ENCODE measurements at regions not wholly inside any gene's neighbourhood (a gene's known extent, or its start where the extent isn't known, plus 50 kb on each side); places are given as distances from the start of the nearest gene placed in this dataset.
A peak's percentile ranks its signal among the peaks of the same experiment; 100 is the strongest.

DNA sequence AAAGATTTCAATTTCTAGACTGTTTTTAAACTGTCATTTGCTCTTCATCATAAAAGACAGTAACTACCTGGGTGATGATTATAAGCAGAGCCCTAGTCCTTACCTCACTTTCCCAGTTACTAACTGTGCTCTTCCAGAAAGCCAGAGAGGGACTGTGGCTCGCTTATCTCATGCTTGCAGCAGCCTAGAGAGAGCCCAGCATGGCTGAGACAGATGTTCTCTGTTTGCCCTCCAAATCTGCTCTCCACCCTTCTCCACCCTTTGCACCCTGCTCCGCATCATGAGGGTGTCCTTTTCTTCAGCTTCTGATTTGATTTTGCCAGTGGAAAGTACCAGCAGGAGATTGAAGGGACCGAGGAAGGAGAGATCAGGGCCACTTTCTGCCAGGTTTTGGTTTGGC, 61.2 kb upstream of the SELENOP start (continued):
- TF ChIP-seq, protein P1, sequence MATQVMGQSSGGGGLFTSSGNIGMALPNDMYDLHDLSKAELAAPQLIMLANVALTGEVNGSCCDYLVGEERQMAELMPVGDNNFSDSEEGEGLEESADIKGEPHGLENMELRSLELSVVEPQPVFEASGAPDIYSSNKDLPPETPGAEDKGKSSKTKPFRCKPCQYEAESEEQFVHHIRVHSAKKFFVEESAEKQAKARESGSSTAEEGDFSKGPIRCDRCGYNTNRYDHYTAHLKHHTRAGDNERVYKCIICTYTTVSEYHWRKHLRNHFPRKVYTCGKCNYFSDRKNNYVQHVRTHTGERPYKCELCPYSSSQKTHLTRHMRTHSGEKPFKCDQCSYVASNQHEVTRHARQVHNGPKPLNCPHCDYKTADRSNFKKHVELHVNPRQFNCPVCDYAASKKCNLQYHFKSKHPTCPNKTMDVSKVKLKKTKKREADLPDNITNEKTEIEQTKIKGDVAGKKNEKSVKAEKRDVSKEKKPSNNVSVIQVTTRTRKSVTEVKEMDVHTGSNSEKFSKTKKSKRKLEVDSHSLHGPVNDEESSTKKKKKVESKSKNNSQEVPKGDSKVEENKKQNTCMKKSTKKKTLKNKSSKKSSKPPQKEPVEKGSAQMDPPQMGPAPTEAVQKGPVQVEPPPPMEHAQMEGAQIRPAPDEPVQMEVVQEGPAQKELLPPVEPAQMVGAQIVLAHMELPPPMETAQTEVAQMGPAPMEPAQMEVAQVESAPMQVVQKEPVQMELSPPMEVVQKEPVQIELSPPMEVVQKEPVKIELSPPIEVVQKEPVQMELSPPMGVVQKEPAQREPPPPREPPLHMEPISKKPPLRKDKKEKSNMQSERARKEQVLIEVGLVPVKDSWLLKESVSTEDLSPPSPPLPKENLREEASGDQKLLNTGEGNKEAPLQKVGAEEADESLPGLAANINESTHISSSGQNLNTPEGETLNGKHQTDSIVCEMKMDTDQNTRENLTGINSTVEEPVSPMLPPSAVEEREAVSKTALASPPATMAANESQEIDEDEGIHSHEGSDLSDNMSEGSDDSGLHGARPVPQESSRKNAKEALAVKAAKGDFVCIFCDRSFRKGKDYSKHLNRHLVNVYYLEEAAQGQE (IDR thresholded peaks at IDR 0.05; ENCODE audit: borderline replicate concordance): no peak
- TF ChIP-seq, protein P1 (CRISPR knock-in tag; IDR thresholded peaks at IDR 0.05; ENCODE audit: low read depth): no peak
- TF ChIP-seq, protein P2, sequence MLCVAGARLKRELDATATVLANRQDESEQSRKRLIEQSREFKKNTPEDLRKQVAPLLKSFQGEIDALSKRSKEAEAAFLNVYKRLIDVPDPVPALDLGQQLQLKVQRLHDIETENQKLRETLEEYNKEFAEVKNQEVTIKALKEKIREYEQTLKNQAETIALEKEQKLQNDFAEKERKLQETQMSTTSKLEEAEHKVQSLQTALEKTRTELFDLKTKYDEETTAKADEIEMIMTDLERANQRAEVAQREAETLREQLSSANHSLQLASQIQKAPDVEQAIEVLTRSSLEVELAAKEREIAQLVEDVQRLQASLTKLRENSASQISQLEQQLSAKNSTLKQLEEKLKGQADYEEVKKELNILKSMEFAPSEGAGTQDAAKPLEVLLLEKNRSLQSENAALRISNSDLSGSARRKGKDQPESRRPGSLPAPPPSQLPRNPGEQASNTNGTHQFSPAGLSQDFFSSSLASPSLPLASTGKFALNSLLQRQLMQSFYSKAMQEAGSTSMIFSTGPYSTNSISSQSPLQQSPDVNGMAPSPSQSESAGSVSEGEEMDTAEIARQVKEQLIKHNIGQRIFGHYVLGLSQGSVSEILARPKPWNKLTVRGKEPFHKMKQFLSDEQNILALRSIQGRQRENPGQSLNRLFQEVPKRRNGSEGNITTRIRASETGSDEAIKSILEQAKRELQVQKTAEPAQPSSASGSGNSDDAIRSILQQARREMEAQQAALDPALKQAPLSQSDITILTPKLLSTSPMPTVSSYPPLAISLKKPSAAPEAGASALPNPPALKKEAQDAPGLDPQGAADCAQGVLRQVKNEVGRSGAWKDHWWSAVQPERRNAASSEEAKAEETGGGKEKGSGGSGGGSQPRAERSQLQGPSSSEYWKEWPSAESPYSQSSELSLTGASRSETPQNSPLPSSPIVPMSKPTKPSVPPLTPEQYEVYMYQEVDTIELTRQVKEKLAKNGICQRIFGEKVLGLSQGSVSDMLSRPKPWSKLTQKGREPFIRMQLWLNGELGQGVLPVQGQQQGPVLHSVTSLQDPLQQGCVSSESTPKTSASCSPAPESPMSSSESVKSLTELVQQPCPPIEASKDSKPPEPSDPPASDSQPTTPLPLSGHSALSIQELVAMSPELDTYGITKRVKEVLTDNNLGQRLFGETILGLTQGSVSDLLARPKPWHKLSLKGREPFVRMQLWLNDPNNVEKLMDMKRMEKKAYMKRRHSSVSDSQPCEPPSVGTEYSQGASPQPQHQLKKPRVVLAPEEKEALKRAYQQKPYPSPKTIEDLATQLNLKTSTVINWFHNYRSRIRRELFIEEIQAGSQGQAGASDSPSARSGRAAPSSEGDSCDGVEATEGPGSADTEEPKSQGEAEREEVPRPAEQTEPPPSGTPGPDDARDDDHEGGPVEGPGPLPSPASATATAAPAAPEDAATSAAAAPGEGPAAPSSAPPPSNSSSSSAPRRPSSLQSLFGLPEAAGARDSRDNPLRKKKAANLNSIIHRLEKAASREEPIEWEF (CRISPR knock-in tag; IDR thresholded peaks at IDR 0.05): no peak
- peak; percentile 33 for TF ChIP-seq CCNT2 (IDR thresholded peaks at IDR 0.05; ENCODE audit: borderline replicate concordance, extremely low read depth, insufficient read length, low read depth, low read length)
- TF ChIP-seq NFIX (CRISPR knock-in tag; IDR thresholded peaks at IDR 0.05; ENCODE audit: low read depth): no peak
- no peak for TF ChIP-seq HEY1 (CRISPR knock-in tag; IDR thresholded peaks at IDR 0.05; ENCODE audit: borderline replicate concordance)
- TF ChIP-seq FOS (IDR thresholded peaks at IDR 0.05; ENCODE audit: extremely low read depth, insufficient read length): no peak
- peak; percentile 97 for TF ChIP-seq CBFA2T2 (conservative IDR thresholded peaks at IDR 0.05)
- TF ChIP-seq CBX3 (IDR thresholded peaks at IDR 0.05; ENCODE audit: borderline replicate concordance in 1 of 2, low read length in 2 of 2): peak in 1 of 2 experiments; percentile 34; a peak in 1 of 3 replicates
- TF ChIP-seq SRSF1 (IDR thresholded peaks at IDR 0.05; ENCODE audit: low read depth, low read length): no peak
- TF ChIP-seq, protein P3, sequence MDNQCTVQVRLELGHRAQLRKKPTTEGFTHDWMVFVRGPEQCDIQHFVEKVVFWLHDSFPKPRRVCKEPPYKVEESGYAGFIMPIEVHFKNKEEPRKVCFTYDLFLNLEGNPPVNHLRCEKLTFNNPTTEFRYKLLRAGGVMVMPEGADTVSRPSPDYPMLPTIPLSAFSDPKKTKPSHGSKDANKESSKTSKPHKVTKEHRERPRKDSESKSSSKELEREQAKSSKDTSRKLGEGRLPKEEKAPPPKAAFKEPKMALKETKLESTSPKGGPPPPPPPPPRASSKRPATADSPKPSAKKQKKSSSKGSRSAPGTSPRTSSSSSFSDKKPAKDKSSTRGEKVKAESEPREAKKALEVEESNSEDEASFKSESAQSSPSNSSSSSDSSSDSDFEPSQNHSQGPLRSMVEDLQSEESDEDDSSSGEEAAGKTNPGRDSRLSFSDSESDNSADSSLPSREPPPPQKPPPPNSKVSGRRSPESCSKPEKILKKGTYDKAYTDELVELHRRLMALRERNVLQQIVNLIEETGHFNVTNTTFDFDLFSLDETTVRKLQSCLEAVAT (IDR thresholded peaks at IDR 0.05): 0 out of 4 replicates have a peak, but pooled peaks of 1 of the 2 experiments have one; percentile 47
- peak; percentile 95 to 96 for TF ChIP-seq KDM1A (IDR thresholded peaks at IDR 0.05)
- TF ChIP-seq RNF2 (IDR thresholded peaks at IDR 0.05): peak; percentile 76; the same call in 1 of the 2 replicates
- peak; percentile 68 to 96; a peak in 3 of 4 replicates for TF ChIP-seq RCOR1 (IDR thresholded peaks at IDR 0.05; ENCODE audit: borderline replicate concordance in 1 of 2, low read depth in 2 of 2, low read length in 2 of 2)
- peak; percentile 77; the same call in 1 of the 2 replicates for TF ChIP-seq HDAC2 (IDR thresholded peaks at IDR 0.05)

All from K562 (cell line).